GM23338 (cell line): ENCODE measurements at regions not wholly inside any gene's neighbourhood (a gene's known extent, or its start where the extent isn't known, plus 50 kb on each side); places are given as distances from the start of the nearest gene placed in this dataset.

Experiments used
- ATAC-seq: fragments of 200-7000 bp; cut with Tn5 transposase; 3 replicates; pipeline ENCODE4 v1.9.1; 2020
- DNase-seq: peaks from one replicate; pipeline ENCODE4 v3.0.0-alpha.2; 2015; ENCODE audit warnings: low spot score
- H2AFZ ChIP-seq: fragments of 200-600 bp; sonication (generic); 2 replicates; pipeline ENCODE4 v1.8.0; 2016; ENCODE audit warnings: antibody characterized with exemption, mild to moderate bottlenecking, moderate library complexity
- H3F3A ChIP-seq: fragments of 200-600 bp; sonication (generic); replicated peaks from 2 replicates; pipeline ENCODE4 v1.8.0; 2017; ENCODE audit warnings: antibody characterized with exemption, mixed run types, low read depth
- H3K27ac ChIP-seq: fragments of 200-600 bp; sonication (generic); 2 replicates; pipeline ENCODE4 v1.6.1; 2016; ENCODE audit warnings: low read depth
- H3K27me3 ChIP-seq: fragments of 200-600 bp; sonication (generic); 2 replicates; pipeline ENCODE4 v1.8.0; 2016; ENCODE audit warnings: mild to moderate bottlenecking, mixed run types, moderate library complexity; ENCODE audit not compliant: insufficient read depth
- H3K36me3 ChIP-seq: fragments of 200-600 bp; sonication (generic); 2 replicates; pipeline ENCODE4 v1.8.0; 2016; ENCODE audit warnings: mild to moderate bottlenecking; ENCODE audit not compliant: insufficient read depth
- H3K4me1 ChIP-seq: fragments of 200-600 bp; sonication (generic); 2 replicates; pipeline ENCODE4 v1.8.0; 2016; ENCODE audit warnings: mild to moderate bottlenecking, moderate library complexity; ENCODE audit not compliant: insufficient read depth
- H3K4me2 ChIP-seq: fragments of 200-600 bp; sonication (generic); 2 replicates; pipeline ENCODE4 v1.7.1; 2017; ENCODE audit warnings: mixed run types
- H3K4me3 ChIP-seq: fragments of 200-600 bp; sonication (generic); 2 replicates; pipeline ENCODE4 v1.6.1; 2016; ENCODE audit warnings: mixed run types
- H3K79me2 ChIP-seq: fragments of 200-600 bp; sonication (generic); replicated peaks from 2 replicates; pipeline ENCODE4 v1.8.0; 2017; ENCODE audit warnings: mild to moderate bottlenecking; ENCODE audit not compliant: insufficient read depth
- H3K9me2 ChIP-seq: fragments of 200-600 bp; sonication (generic); 2 replicates; pipeline ENCODE4 v1.8.0; 2017; ENCODE audit not compliant: insufficient read depth
- H4K20me1 ChIP-seq: fragments of 200-600 bp; sonication (generic); replicated peaks from 2 replicates; pipeline ENCODE4 v1.8.0; 2017; ENCODE audit warnings: mild to moderate bottlenecking; ENCODE audit not compliant: insufficient read depth
- H3K27ac Mint-ChIP-seq: 2 replicates; pipeline ENCODE4 v1.8.0; 2020; ENCODE audit warnings: inconsistent platforms, mild to moderate bottlenecking, moderate library complexity, mixed read lengths
- H3K27me3 Mint-ChIP-seq: 3 replicates; pipeline ENCODE4 v1.8.0; 2022; ENCODE audit warnings: low read depth, mild to moderate bottlenecking, moderate library complexity, mixed read lengths, inconsistent platforms; ENCODE audit not compliant: insufficient read depth, poor library complexity
- H3K36me3 Mint-ChIP-seq: 3 replicates; pipeline ENCODE4 v1.8.0; 2021; ENCODE audit warnings: low read depth, mild to moderate bottlenecking, inconsistent platforms, moderate library complexity, mixed read lengths
- H3K4me1 Mint-ChIP-seq: 3 replicates; pipeline ENCODE4 v1.8.0; 2020; ENCODE audit warnings: mild to moderate bottlenecking, inconsistent platforms, mixed read lengths
- H3K4me3 Mint-ChIP-seq: 3 replicates; pipeline ENCODE4 v1.8.0; 2021; ENCODE audit warnings: moderate library complexity, mild to moderate bottlenecking, inconsistent platforms, mixed read lengths
- H3K9me3 Mint-ChIP-seq: 3 replicates; pipeline ENCODE4 v1.8.0; 2020; ENCODE audit warnings: moderate library complexity, mild to moderate bottlenecking, inconsistent platforms, mixed read lengths
- CREB1 ChIP-seq: fragments of 250-450 bp; sonication (Bioruptor Pico); IDR thresholded peaks from 2 replicates; pipeline ENCODE4 v1.5.0; 2020; ENCODE audit warnings: low read depth, mild to moderate bottlenecking, moderate library complexity
- EZH2 ChIP-seq: fragments of 200-600 bp; sonication (generic); IDR thresholded peaks from one replicate; pipeline ENCODE4 v1.8.0; 2017; ENCODE audit warnings: antibody characterized with exemption, mild to moderate bottlenecking, low read depth; ENCODE audit not compliant: unreplicated experiment
- EZH2phosphoT487 ChIP-seq: fragments of 200-600 bp; sonication (generic); IDR thresholded peaks from one replicate; pipeline ENCODE4 v1.8.1; 2018; ENCODE audit warnings: antibody characterized with exemption; ENCODE audit not compliant: unreplicated experiment
- JUNB ChIP-seq: IDR thresholded peaks from one replicate; pipeline ENCODE4 v1.6.1; 2016; ENCODE audit warnings: antibody characterized with exemption; ENCODE audit not compliant: unreplicated experiment
- NANOG ChIP-seq: IDR thresholded peaks from 2 replicates; pipeline ENCODE4 v1.6.1; 2016; ENCODE audit warnings: antibody characterized with exemption, borderline replicate concordance
- POLR2AphosphoS5 ChIP-seq: IDR thresholded peaks from 2 replicates; pipeline ENCODE4 v1.6.1; 2016; ENCODE audit warnings: antibody characterized with exemption, low read depth
- STAT1 ChIP-seq: IDR thresholded peaks from one replicate; pipeline ENCODE4 v1.6.1; 2016; ENCODE audit warnings: antibody characterized with exemption; ENCODE audit not compliant: unreplicated experiment
- ZNF114 ChIP-seq: fragments of 250-450 bp; sonication (Bioruptor Pico); IDR thresholded peaks from 2 replicates; pipeline ENCODE4 v1.5.0; 2020; ENCODE audit warnings: mild to moderate bottlenecking, moderate library complexity
- ZNF331 ChIP-seq: fragments of 250-450 bp; sonication (Bioruptor Pico); IDR thresholded peaks from 2 replicates; pipeline ENCODE4 v1.5.0; 2020; ENCODE audit warnings: low read depth, mild to moderate bottlenecking, moderate library complexity
- TF ChIP-seq, protein P1 (sequence below): IDR thresholded peaks from one replicate; pipeline ENCODE4 v1.6.1; 2018; ENCODE audit warnings: antibody characterized with exemption; ENCODE audit not compliant: unreplicated experiment
- TF ChIP-seq, protein P2 (sequence below): fragments of 250-450 bp; sonication (Bioruptor Pico); IDR thresholded peaks from 2 replicates; pipeline ENCODE4 v1.5.0; 2020; ENCODE audit warnings: mild to moderate bottlenecking, moderate library complexity
- TF ChIP-seq, protein P3 (sequence below), 2 experiments: fragments of 200-600 bp in 1 of 2; sonication (generic) in 1 of 2; conservative IDR thresholded peaks; 2 replicates each; pipeline versions ENCODE4 v1.5.1 to v1.6.1; 2016 to 2017; ENCODE audit warnings: antibody characterized with exemption in 2 of 2, low read depth in 2 of 2, mild to moderate bottlenecking in 2 of 2, moderate library complexity in 1 of 2
- TF ChIP-seq, protein P4 (sequence below): IDR thresholded peaks from 2 replicates; pipeline ENCODE4 v1.6.1; 2016; ENCODE audit warnings: antibody characterized with exemption

DNA sequence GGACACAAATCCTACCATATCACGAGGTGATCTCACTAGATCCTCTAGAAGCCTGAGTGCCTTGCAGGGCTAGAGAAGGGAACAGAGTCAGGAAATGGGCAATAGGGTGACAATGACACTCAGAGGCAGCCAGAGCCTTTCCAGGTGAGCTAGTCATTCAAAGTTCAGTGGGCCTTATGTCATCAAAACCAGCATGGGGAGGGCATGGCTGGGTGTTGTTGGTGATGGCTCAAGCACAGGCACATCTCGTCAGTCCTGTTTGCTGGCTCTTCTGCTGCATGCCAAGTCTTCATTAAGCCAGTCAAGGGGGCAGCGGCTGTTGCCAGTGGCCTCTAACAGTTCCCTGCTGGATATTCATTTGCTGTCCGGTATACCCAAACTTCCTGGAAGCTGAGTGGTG lies 99.6 kb upstream of the USP24 start:
- H4K20me1 ChIP-seq: no peaks in the 10 kb centered on the region
- ATAC-seq: no peak
- peaks cover 2% of the 10 kb centered on the region for H3K27me3 Mint-ChIP-seq

More for the DNA sequence above, 99.6 kb upstream of the USP24 start:
- no peaks in the 10 kb centered on the region for H3F3A ChIP-seq
- no peak overlapping the region for H3K27ac ChIP-seq
- no peak overlapping the region for H2AFZ ChIP-seq
- H3K4me2 ChIP-seq: no peak overlapping the region
- Mint-ChIP-seq H3K4me1 (peaks cover 3% of the 10 kb centered on the region; the same call in 1 of the 3 replicates), H3K9me3 (no peaks in the 10 kb centered on the region), H3K4me3 (no peak overlapping the region), H3K27ac (no peak overlapping the region), H3K36me3 (no peaks in the 10 kb centered on the region)
- DNase-seq: no peak
- H3K9me2 ChIP-seq: peaks cover 2% of the 10 kb centered on the region; the same call in 1 of the 2 replicates
- H3K4me1 ChIP-seq: no peaks in the 10 kb centered on the region
- no peaks in the 10 kb centered on the region for H3K79me2 ChIP-seq
- TF ChIP-seq ZNF114 (no peak), STAT1 (no peak), ZNF331 (no peak), CREB1 (CRISPR knock-in tag) (no peak), POLR2AphosphoS5 (no peak), JUNB (no peak), EZH2phosphoT487 (no peak), EZH2 (no peak), NANOG (no peak)
- TF ChIP-seq, protein P1, sequence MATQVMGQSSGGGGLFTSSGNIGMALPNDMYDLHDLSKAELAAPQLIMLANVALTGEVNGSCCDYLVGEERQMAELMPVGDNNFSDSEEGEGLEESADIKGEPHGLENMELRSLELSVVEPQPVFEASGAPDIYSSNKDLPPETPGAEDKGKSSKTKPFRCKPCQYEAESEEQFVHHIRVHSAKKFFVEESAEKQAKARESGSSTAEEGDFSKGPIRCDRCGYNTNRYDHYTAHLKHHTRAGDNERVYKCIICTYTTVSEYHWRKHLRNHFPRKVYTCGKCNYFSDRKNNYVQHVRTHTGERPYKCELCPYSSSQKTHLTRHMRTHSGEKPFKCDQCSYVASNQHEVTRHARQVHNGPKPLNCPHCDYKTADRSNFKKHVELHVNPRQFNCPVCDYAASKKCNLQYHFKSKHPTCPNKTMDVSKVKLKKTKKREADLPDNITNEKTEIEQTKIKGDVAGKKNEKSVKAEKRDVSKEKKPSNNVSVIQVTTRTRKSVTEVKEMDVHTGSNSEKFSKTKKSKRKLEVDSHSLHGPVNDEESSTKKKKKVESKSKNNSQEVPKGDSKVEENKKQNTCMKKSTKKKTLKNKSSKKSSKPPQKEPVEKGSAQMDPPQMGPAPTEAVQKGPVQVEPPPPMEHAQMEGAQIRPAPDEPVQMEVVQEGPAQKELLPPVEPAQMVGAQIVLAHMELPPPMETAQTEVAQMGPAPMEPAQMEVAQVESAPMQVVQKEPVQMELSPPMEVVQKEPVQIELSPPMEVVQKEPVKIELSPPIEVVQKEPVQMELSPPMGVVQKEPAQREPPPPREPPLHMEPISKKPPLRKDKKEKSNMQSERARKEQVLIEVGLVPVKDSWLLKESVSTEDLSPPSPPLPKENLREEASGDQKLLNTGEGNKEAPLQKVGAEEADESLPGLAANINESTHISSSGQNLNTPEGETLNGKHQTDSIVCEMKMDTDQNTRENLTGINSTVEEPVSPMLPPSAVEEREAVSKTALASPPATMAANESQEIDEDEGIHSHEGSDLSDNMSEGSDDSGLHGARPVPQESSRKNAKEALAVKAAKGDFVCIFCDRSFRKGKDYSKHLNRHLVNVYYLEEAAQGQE: no peak
- TF ChIP-seq, protein P2, sequence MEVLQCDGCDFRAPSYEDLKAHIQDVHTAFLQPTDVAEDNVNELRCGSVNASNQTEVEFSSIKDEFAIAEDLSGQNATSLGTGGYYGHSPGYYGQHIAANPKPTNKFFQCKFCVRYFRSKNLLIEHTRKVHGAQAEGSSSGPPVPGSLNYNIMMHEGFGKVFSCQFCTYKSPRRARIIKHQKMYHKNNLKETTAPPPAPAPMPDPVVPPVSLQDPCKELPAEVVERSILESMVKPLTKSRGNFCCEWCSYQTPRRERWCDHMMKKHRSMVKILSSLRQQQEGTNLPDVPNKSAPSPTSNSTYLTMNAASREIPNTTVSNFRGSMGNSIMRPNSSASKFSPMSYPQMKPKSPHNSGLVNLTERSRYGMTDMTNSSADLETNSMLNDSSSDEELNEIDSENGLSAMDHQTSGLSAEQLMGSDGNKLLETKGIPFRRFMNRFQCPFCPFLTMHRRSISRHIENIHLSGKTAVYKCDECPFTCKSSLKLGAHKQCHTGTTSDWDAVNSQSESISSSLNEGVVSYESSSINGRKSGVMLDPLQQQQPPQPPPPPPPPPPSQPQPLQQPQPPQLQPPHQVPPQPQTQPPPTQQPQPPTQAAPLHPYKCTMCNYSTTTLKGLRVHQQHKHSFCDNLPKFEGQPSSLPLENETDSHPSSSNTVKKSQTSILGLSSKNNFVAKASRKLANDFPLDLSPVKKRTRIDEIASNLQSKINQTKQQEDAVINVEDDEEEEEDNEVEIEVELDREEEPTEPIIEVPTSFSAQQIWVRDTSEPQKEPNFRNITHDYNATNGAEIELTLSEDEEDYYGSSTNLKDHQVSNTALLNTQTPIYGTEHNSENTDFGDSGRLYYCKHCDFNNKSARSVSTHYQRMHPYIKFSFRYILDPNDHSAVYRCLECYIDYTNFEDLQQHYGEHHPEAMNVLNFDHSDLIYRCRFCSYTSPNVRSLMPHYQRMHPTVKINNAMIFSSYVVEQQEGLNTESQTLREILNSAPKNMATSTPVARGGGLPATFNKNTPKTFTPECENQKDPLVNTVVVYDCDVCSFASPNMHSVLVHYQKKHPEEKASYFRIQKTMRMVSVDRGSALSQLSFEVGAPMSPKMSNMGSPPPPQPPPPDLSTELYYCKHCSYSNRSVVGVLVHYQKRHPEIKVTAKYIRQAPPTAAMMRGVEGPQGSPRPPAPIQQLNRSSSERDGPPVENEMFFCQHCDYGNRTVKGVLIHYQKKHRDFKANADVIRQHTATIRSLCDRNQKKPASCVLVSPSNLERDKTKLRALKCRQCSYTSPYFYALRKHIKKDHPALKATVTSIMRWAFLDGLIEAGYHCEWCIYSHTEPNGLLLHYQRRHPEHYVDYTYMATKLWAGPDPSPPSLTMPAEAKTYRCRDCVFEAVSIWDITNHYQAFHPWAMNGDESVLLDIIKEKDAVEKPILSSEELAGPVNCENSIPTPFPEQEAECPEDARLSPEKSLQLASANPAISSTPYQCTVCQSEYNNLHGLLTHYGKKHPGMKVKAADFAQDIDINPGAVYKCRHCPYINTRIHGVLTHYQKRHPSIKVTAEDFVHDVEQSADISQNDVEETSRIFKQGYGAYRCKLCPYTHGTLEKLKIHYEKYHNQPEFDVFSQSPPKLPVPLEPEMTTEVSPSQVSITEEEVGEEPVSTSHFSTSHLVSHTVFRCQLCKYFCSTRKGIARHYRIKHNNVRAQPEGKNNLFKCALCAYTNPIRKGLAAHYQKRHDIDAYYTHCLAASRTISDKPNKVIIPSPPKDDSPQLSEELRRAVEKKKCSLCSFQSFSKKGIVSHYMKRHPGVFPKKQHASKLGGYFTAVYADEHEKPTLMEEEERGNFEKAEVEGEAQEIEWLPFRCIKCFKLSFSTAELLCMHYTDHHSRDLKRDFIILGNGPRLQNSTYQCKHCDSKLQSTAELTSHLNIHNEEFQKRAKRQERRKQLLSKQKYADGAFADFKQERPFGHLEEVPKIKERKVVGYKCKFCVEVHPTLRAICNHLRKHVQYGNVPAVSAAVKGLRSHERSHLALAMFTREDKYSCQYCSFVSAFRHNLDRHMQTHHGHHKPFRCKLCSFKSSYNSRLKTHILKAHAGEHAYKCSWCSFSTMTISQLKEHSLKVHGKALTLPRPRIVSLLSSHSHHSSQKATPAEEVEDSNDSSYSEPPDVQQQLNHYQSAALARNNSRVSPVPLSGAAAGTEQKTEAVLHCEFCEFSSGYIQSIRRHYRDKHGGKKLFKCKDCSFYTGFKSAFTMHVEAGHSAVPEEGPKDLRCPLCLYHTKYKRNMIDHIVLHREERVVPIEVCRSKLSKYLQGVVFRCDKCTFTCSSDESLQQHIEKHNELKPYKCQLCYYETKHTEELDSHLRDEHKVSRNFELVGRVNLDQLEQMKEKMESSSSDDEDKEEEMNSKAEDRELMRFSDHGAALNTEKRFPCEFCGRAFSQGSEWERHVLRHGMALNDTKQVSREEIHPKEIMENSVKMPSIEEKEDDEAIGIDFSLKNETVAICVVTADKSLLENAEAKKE (CRISPR knock-in tag): no peak
- TF ChIP-seq, protein P3, sequence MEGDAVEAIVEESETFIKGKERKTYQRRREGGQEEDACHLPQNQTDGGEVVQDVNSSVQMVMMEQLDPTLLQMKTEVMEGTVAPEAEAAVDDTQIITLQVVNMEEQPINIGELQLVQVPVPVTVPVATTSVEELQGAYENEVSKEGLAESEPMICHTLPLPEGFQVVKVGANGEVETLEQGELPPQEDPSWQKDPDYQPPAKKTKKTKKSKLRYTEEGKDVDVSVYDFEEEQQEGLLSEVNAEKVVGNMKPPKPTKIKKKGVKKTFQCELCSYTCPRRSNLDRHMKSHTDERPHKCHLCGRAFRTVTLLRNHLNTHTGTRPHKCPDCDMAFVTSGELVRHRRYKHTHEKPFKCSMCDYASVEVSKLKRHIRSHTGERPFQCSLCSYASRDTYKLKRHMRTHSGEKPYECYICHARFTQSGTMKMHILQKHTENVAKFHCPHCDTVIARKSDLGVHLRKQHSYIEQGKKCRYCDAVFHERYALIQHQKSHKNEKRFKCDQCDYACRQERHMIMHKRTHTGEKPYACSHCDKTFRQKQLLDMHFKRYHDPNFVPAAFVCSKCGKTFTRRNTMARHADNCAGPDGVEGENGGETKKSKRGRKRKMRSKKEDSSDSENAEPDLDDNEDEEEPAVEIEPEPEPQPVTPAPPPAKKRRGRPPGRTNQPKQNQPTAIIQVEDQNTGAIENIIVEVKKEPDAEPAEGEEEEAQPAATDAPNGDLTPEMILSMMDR (conservative IDR thresholded peaks at IDR 0.05; ENCODE audit: low read depth in 2 of 2): no peak
- TF ChIP-seq, protein P4, sequence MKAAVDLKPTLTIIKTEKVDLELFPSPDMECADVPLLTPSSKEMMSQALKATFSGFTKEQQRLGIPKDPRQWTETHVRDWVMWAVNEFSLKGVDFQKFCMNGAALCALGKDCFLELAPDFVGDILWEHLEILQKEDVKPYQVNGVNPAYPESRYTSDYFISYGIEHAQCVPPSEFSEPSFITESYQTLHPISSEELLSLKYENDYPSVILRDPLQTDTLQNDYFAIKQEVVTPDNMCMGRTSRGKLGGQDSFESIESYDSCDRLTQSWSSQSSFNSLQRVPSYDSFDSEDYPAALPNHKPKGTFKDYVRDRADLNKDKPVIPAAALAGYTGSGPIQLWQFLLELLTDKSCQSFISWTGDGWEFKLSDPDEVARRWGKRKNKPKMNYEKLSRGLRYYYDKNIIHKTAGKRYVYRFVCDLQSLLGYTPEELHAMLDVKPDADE: no peak
- no peaks in the 10 kb centered on the region for H3K27me3 ChIP-seq
- H3K36me3 ChIP-seq: no peaks in the 10 kb centered on the region
- H3K4me3 ChIP-seq: no peak overlapping the region
